IPS DF 19.7 (cell line): ENCODE measurements at regions not wholly inside any gene's neighbourhood (a gene's known extent, or its start where the extent isn't known, plus 50 kb on each side); places are given as distances from the start of the nearest gene placed in this dataset.

ENCODE experiments used
- DNase-seq: peaks from one replicate; pipeline ENCODE4 v3.0.0-alpha.2; 2013; ENCODE audit warnings: low read depth, low spot score

GRCh38 chr2:220963930-220964329 is 608.2 kb downstream of the EPHA4 start:
- no peak for DNase-seq

DNA sequence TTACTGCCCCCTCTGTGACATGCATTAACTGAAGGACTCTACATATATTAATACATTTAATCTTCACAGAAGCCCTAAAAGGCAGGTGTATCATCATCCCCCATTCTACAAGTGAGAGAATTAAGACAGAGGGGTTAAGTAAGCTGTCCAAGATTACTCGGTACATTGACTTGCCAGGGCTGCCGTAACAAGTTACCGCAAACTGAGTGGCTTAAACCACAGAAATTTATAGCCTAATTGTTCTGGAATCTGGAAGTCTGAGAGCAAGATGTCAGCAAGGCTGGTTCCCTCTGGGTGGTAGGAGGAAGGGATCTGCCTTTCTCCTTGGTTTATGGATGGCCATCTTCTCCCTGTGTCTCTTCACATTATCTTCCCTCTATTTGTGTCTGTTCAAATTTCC is 605.5 kb downstream of the EPHA4 start:
- no peak for DNase-seq

DNA sequence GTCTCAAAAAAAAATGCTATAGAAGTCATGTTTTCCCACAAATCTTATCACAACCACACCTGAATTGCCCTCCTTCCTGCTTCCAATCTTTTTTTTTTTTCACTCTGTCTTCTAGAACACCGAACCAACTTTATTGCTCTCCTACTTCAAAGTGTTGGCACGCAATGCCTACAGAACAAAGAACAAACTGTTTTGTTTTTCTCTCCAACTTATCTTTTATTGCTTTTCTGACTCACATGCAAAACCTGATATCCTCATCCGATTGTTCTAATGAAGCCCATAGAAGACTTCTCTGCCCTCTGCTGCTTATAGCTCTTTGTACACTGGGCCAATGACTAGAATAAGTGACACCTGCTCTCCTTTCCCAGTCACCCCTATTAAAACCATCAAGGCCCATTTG is 602.8 kb downstream of the EPHA4 start:
- no peak for DNase-seq

- no peak for DNase-seq
Observed at GRCh38 chr2:220980966-220981675, 591.0 kb downstream of the EPHA4 start.

DNA sequence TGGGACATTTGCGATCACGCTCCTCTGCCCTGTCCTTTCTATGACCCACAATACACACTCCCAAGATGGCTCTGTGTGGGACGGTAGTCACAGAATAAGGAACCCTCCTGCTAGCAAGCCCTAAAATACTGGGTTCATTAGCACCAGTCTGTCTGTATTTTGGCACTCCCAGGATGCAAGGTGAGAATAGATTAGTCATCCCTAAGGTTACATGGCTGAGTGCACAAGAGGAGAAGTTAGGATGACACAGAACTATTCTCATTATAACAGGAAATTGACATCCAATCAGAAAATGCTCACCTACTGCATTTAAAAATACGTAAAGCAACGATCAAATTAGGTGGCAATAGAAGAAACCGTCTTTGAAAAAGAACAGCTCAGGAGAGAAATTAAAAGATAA is 590.2 kb downstream of the EPHA4 start:
- DNase-seq = no peak

DNA sequence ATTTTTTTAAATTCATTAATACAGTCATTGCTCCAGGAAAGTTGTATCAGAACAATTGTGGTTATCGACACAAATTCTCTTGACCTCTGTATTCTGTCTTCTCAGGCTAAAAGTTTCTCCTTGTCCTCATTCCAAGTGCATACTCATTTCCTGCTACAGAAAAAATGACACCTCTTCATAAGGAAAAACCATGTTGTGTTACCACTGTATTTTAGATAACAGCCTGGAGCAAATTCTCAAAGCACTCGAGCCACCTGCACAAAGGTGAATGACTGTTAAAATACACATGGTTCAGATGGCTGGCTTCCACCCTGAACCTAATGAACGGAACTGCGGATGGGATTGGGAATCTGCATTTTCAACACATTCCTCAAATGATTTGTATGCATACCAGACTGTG is 586.5 kb downstream of the EPHA4 start:
- DNase-seq = no peak

GRCh38 chr2:220987839-220988238 is 584.3 kb downstream of the EPHA4 start:
- no peak for DNase-seq

DNA sequence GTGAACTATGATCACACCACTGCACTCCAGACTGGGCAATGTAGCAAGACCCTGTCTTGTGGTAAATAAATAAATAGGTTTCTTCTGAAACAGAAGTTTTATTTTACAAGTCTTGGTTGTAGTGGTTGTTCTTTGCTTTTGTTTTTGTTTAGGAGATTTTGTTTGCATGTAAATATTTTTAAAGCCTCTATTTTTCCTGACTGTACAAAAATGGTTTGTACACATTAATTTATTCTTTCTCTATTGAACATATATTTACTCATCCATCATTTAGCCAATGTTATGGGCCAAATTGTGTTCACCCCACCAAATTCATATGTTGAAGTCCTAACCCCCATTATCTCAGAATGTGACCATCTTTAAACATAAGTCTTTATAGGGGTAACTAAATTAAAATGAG is 580.1 kb downstream of the EPHA4 start:
- DNase-seq = no peak

DNA sequence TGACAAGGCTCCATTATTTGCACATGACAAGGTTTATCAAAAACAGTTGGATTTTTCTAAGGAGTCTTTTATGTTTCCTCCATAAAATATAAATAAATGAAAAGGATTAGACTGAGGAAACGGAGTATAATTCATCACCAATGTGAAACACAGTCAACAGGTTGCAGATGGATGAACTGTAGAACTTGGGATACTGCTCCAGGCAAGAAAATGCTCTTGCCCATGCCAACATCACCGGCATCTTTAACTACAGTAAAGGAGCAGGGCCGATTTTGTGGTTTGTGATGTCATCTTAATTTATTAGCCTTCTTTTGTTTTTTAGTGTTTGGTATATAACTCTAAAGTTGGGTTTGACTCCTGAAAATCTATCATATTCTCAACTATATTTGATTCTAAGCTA is 577.3 kb downstream of the EPHA4 start:
- DNase-seq = no peak

- DNase-seq = no peak
Observed at GRCh38 chr2:220995581-220995980, 576.5 kb downstream of the EPHA4 start.

DNA sequence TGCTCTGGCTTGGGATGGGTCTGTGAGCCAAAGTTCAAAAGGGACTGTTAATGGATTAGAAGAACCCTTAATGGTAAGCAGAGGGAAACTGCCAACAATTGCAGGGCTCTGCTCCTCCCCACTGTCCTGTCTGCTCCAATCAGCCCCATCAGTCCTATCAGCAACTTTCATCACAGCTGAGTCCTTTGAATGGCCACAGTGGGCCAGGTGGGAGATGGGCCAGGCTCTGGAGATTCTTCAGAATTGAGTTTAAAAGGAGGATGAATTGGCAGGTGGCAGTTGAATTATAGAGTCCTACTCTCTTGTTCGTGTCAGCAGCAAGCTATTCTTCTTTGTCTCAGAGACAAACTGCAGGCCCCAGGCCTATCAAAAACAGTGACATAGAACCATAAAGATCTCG is 573.9 kb downstream of the EPHA4 start:
- no peak for DNase-seq

DNA sequence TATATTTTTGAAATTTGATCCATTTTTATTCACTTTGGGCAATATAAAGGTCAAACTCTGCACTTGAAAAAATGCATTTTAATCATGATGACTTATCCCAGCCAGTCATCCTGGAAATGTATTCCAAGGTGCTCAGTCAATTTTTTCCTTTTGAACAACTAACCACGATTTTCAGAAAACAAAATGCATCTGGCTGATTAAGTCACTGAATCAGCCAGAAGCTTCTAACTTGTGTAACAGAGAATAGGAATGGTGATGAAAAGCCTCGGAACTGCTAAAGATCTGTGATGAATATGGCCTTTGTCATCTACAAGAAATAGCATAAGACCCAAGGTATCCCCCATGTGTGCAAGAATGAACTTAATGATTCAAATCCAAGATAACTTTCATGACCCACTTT is 572.7 kb downstream of the EPHA4 start:
- DNase-seq = no peak

- DNase-seq = no peak
Observed at GRCh38 chr2:221001381-221001801, 570.7 kb downstream of the EPHA4 start.

- no peak for DNase-seq
Observed at GRCh38 chr2:221002101-221002685, 569.9 kb downstream of the EPHA4 start.

DNA sequence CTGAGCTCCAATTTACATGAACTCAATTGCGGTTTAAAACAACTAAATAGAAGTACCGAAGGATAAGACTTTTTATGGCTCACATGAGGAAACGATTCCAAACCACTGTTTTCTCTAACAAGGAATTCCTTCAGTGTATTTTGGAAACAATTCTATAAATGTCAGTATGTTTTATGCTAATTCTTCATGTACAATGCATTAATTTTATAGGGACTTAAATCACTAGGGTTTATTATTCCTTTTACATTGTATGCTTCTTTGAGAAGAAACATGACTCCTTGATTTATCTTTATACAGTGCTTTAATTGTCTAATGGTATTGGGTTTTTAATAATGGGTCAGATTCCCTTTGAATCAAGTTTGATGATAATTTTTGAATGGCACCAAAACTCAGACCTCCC is 566.8 kb downstream of the EPHA4 start:
- no peak for DNase-seq

DNA sequence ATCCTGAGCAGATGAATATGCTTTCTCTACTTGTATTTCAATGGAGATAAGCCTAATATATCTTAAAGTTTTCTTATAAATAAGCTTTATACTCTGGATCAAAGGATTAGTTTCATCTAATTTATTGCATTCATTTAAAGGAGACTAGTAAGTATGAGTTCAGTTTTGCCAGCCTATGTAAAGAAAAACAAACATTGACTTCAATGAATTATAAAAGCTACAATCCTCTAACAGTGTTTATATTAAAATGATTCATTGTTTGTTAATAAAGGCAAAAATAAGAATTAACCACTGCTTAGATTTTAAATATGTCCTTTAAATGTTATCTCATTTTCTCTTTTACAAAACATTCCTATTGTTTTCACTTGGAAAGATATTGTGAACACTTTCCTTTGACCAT is 566.0 kb downstream of the EPHA4 start:
- no peak for DNase-seq

DNA sequence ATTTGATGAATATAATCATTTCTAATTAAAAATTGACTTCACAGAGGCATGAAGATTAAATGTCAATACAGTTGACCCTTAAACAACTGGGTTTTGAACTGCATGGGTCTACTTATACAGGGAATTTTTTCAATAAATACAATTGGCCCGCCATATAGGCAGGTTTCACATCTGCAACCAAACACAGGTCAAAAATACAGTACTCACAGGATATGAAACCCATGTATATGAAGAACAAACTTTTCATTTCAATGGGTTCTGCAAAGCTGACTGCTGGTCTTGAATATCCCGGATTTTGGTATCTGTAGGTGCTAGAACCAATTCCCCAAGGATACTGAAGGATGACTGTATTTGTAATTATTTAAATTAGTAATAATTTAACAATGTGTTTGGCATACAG is 555.6 kb downstream of the EPHA4 start:
- no peak for DNase-seq

- no peak for DNase-seq
Observed at GRCh38 chr2:221018262-221018661, 553.8 kb downstream of the EPHA4 start.

- no peak for DNase-seq
Observed at GRCh38 chr2:221019668-221020067, 552.4 kb downstream of the EPHA4 start.

DNA sequence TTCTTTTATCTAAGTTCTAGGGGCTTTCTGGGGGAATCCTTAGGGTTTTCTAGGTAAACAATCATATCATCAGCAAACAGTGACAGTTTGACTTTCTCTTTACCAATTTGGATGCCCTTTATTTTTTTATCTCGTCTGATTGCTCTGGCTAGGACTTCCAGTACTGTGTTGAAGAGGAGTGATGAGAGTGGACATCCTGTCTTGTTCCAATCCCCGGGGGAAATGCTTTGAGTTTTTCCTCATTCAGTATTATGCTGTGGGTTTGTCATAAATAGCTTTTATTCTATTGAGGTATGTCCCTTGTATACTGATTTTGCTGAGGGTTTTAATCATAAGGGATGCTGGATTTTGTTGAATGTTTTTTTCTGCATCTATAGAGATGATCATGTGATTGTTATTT is 549.5 kb downstream of the EPHA4 start:
- DNase-seq = no peak

GRCh38 chr2:221025398-221025797 is 546.7 kb downstream of the EPHA4 start:
- DNase-seq = no peak

DNA sequence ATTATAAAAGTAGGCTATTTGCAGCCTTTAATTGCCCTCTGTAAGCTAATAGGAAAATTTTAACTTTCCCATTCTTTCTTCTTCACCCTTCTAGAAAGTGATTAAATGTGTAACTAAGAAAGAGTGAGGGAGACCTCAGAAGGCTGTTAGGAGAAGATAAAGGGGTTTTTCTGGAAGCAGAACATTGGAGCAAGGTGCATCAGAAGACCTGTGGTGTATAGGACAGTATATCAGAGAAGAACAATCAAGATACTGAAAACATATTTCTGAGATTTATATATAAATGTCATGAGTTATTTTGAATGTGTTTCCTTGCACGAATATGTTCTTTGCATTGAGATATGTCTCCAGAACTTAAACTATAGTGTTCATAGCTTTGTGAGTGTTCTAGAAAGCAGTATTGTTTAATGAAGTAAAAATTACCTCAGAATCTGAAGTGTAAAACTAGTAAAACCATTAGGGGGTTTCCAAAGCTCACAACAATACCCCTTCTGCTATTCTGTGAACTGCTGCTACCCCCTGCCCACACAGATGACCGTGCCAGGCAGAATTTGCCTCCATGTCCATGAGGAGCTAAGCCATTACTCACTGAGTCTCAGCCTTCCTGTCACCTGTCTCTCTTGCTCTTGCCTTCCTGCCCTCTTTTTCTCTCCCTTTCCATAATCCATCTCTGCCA is 537.9 kb downstream of the EPHA4 start:
- DNase-seq = no peak

GRCh38 chr2:221034973-221035372 is 537.1 kb downstream of the EPHA4 start:
- no peak for DNase-seq
